Upper lobe of left lung (tissue), 4 donors: ENCODE measurements at regions not wholly inside any gene's neighbourhood (a gene's known extent, or its start where the extent isn't known, plus 50 kb on each side); places are given as distances from the start of the nearest gene placed in this dataset.

Experiments
- EP300 ChIP-seq, 4 donors: sonication (generic); formaldehyde crosslinking; IDR thresholded peaks; one replicate each; pipeline ENCODE4 v1.5.1; 2017; ENCODE audit warnings: antibody characterized with exemption in 4 of 4, control low read depth in 2 of 4
- POLR2A ChIP-seq, 4 donors: fragments of 450-650 bp; IDR thresholded peaks; one replicate each; pipeline ENCODE4 v1.5.1; 2016 to 2017; ENCODE audit warnings: antibody characterized with exemption in 4 of 4, mild to moderate bottlenecking in 2 of 4
- POLR2AphosphoS5 ChIP-seq, 2 donors: sonication (generic); formaldehyde crosslinking; IDR thresholded peaks; one replicate each; pipeline ENCODE4 v1.5.1; 2017; ENCODE audit warnings: antibody characterized with exemption in 2 of 2
- TF ChIP-seq, protein P1 (sequence below), 6 experiments: fragments of 450-650 bp in 4 of 6; fragments of 200-600 bp in 2 of 6; sonication (generic) in 2 of 6; IDR thresholded peaks; one replicate each; pipeline ENCODE4 v1.5.1; 2016 to 2019; ENCODE audit warnings: antibody characterized with exemption in 6 of 6

DNA sequence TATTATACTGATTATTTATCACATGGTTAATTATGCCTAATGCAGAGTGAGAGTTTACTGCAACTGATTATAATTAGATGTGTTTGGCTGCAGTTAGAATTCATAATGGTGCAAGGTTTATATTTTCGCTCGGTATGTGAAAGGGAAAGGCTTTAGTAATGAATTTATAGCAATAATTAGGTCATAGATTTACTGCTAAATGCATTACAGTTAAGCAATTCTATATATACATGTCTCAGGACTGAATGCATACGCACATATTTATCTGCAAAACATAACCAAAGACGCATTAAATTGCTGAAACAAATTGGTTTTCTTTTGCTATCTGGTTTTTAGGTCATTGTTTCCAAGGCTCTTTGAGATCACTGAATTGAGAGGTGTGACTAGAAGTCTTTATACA, 428.1 kb upstream of the PDE3A start:
- TF ChIP-seq, protein P1, sequence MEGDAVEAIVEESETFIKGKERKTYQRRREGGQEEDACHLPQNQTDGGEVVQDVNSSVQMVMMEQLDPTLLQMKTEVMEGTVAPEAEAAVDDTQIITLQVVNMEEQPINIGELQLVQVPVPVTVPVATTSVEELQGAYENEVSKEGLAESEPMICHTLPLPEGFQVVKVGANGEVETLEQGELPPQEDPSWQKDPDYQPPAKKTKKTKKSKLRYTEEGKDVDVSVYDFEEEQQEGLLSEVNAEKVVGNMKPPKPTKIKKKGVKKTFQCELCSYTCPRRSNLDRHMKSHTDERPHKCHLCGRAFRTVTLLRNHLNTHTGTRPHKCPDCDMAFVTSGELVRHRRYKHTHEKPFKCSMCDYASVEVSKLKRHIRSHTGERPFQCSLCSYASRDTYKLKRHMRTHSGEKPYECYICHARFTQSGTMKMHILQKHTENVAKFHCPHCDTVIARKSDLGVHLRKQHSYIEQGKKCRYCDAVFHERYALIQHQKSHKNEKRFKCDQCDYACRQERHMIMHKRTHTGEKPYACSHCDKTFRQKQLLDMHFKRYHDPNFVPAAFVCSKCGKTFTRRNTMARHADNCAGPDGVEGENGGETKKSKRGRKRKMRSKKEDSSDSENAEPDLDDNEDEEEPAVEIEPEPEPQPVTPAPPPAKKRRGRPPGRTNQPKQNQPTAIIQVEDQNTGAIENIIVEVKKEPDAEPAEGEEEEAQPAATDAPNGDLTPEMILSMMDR (IDR thresholded peaks at IDR 0.05) = no peak
- TF ChIP-seq POLR2A (IDR thresholded peaks at IDR 0.05) (no peak), EP300 (IDR thresholded peaks at IDR 0.05) (no peak), POLR2AphosphoS5 (IDR thresholded peaks at IDR 0.05) (no peak)
